DMS 273 (cell line): ENCODE measurements at regions not wholly inside any gene's neighbourhood (a gene's known extent, or its start where the extent isn't known, plus 50 kb on each side); places are given as distances from the start of the nearest gene placed in this dataset.

Source experiments
- DNase-seq: peaks from one replicate; lab custom pipeline; 2025; ENCODE audit not compliant: unreplicated experiment; lab: John Stamatoyannopoulos, UW

- no peak for DNase-seq
These were observed 1394.8 kb upstream of the SLC10A2 start for GRCh38 chr13:104461049-104461448.

- no peak for DNase-seq
These were observed 1394.3 kb upstream of the SLC10A2 start for GRCh38 chr13:104460554-104460953.

DNA sequence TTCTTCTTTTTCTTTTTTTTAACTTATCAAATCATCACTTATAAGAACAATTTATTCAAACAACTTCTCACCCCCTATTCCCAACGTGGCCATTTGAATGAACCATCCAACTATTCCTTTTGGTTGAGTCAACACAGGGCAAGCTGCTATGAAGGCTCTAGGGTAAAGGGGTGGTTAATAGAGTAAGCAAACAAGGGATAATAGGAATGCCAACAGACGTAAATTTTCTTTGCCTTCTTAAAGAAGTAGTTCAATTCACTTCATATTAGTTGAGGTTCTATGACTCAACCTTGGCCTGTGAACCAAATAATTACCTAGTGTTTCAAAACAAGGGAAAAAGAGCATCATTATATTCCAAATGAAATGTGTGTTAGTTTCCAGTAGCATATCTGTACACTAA, 1383.8 kb upstream of the SLC10A2 start:
- no peak for DNase-seq

DNA sequence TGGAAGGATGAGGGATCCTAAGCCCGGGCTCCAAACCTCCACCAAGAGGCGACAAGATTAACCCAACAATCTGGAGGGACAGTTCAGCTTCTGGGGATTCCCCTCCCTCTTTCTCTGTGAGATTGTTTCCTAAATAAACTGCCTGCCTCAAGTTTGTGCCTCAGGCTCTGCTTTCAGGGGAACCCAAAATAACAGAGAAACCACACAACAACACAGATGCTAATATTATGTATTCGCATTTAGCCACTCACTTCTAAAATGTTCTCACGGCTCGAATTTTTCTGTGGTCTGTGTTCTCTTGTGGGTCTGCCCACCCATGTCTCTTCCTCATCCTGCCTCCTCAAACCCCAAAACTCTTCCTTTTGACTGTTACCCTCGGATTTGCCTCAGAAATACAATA, 1381.1 kb upstream of the SLC10A2 start:
- no peak for DNase-seq

GRCh38 chr13:104442536-104442935, 1376.3 kb upstream of the SLC10A2 start:
- DNase-seq: no peak

DNA sequence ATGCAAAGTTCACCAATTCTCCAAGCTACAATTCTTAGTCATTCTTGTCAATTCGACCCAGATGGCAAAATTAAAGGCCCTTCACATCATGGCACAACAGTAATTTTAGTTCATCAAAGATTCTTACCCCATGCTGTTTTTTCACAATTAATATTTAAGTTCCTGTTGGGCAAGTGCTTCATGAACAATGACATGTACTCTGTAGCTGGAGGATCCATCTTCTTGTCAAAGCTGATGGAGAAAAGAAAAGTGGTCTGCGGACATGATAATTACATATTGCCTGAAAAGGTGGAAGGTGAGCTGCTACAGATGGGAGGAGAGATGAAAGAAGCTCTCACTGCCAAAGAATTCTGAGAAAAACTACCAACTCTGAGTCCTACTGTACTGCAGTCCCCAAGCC, 1370.3 kb upstream of the SLC10A2 start:
- DNase-seq: no peak

- no peak for DNase-seq
These were observed 1365.7 kb upstream of the SLC10A2 start for GRCh38 chr13:104431895-104432294.

GRCh38 chr13:104426435-104426834, 1360.2 kb upstream of the SLC10A2 start:
- DNase-seq: no peak

DNA sequence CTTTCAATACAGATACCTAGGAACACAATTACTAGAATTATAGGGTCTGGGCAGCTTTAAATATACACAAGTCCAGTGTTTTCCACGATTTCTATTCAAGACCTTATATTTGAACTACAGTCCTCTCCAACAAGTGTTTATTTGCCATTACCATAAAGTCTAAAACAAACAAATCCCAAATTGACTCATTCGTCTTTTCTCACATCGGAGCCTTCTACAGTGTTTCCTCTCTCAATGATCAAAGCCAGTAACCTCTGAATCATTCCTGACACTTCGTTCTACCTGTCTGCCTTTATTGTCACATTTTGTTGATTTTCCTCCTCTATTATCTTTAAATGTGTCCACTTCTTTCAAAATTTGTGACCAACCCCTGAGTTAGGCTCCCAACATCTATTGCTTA, 1356.5 kb upstream of the SLC10A2 start:
- DNase-seq: no peak

DNA sequence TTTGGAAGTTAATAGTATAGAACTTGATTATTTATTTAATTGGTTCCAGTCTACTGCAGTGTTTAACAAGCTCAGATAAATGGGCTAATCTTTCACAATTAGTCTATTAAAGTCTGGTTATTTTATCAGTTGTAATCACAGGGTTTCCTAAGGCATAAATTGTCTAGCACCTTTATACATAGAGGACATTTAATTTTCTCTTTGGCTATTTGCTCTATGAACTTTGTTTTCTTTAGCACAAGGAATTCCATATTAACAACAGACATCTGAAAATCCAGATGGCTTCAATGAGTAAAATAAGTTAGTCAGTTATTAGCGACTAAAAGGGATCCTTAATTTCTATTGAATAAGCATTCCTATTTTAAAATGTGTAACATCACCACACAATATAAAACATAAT, 1350.8 kb upstream of the SLC10A2 start:
- no peak for DNase-seq

DNA sequence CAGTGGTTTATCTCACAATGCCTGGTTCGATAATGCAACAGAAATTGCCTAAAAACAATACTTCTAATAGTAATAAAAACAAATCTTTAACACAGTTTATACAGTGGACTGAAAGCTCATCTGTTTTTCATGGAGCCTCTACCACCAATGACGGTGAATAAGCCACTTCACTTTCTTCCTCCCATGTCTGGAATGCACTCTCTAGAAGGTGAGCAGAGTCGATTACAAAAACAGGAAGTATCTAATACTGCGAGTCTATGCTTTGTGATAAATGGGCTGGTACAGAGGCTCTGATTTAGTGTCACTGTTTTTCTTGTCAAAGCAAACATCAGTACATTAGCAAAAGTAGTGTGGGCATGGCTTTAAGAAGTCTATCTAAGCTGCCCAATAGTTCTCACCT, 1348.6 kb upstream of the SLC10A2 start:
- no peak for DNase-seq

GRCh38 chr13:104414181-104414580, 1348.0 kb upstream of the SLC10A2 start:
- DNase-seq: no peak

DNA sequence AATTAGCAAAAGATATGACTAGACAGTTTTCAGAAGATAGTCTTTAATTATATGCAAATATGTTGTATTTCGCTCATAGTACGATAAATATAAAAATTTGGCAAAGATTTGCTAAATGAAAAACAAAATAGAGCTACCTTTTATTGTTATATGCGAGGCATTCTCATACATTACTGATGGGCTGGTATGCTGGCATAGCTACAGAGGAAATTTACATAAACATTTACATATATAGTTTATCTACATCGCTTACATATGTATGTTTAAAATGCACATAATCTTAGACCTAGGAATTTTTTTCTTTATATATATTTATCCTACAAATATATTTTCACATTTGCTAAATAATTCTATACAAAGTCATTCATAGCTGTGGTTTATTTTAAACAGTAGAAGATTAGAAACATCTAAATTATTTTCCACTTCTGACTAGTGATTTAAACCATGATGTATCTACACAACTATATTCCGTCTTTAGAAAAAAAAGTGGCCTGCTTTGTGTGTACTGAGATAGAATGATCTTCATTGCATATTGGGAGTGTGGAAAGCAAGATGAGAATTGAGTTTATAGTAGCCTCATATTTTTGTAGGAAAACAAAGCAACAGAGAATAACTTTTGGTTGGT, 1345.0 kb upstream of the SLC10A2 start:
- no peak for DNase-seq

- DNase-seq: no peak
These were observed 1342.5 kb upstream of the SLC10A2 start for GRCh38 chr13:104408733-104409132.

DNA sequence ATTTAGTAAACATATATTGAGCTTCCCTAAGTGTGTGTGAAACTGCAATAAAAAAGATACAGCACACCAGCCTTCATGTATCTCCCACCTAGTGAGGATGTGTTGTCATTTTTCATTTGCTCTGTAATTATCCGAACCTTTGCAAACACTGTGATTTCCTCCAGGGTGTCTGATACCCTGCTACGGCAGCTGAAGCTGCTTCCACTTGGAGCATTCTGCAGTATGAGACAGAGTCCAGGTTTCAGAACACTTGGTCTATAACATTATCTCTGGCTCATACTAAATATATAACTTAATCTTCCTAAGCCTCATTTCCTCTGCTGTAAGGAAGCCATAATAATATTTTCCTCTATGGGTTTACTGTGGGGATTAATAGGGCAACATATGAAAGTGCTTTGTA, 1338.1 kb upstream of the SLC10A2 start:
- DNase-seq: no peak

GRCh38 chr13:104389691-104390090, 1323.5 kb upstream of the SLC10A2 start:
- DNase-seq: no peak

GRCh38 chr13:104387510-104387909, 1321.3 kb upstream of the SLC10A2 start:
- DNase-seq: no peak

DNA sequence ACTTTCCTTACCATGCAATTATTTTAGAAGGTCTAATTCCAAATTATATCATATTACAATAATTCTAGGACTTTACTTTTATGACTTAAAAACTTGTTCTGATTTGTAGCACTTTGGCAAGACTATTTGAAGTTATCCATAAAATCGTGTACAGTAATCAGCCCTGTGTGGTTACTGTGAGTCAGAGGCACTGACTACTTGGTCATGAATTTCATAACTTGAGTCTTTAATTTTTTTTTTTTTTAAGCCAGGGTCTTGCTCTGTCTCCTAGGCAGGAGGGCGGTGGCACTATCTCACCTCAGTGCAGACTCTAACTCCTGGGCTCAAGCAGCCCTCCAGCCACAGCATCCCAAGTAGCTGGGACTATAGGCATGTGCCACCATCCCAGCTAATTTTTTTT, 1319.2 kb upstream of the SLC10A2 start:
- DNase-seq: no peak

DNA sequence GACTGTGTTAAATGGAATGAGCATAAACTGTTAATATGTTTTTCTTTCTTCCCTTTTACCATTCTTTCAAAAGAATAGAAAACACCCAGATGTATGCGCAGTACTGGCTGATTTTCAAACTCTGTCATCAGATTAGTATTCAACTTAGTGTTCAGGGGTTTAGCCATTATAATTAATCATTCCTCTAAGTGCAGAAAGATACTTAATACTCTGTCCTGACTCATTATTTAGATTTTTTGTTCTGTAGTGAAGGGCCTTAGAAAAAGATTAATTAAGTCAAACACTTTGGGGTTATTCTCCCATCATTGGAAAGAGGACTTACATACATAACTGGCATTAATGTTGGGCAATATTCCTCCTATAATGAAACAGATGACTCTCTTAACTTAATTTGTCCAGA, 1316.7 kb upstream of the SLC10A2 start:
- no peak for DNase-seq

DNA sequence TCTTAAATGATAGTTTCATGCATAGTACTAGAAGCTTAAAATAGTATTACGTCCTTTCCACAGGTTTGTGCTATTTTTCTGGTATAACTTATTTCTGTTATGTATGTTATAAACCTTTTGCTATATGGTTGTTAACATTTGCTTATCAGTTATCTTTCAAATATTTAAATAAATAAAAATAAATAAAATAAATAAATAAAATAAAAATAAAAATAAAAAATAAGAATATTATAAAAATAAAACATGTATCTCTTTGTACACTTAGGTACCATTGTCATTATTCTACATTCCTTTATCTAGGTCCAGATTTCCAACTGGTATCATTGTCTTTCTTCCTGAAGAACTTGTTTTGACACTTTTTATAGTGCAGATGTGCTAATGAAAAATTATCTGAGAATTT, 1310.4 kb upstream of the SLC10A2 start:
- DNase-seq: no peak

GRCh38 chr13:104375614-104376013, 1309.4 kb upstream of the SLC10A2 start:
- no peak for DNase-seq

GRCh38 chr13:104372095-104372655, 1306.0 kb upstream of the SLC10A2 start:
- no peak for DNase-seq

GRCh38 chr13:104365430-104365829, 1299.2 kb upstream of the SLC10A2 start:
- DNase-seq: no peak
